ENCODE measurements at regions not wholly inside any gene's neighbourhood (a gene's known extent, or its start where the extent isn't known, plus 50 kb on each side); places are given as distances from the start of the nearest gene placed in this dataset.

- TF ChIP-seq CTCF (IDR thresholded peaks at IDR 0.05; ENCODE audit: low read depth, low read length, poor library complexity, severe bottlenecking) (no peak), EZH2phosphoT487 (IDR thresholded peaks at IDR 0.05; ENCODE audit: borderline replicate concordance, low read length) (no peak)
Measured at GRCh38 chr10:128237710-128238109, 111.5 kb upstream of the MKI67 start.

Data from DOHH2 (cell line).